Suppressor macrophage treated with lipopolysaccharide for 1 hour (primary cell): ENCODE measurements at regions not wholly inside any gene's neighbourhood (a gene's known extent, or its start where the extent isn't known, plus 50 kb on each side); places are given as distances from the start of the nearest gene placed in this dataset.

Source experiments
- DNase-seq, 3 donors: peaks; one replicate each; pipeline ENCODE4 v3.0.0-alpha.2; 2020 to 2022

DNA sequence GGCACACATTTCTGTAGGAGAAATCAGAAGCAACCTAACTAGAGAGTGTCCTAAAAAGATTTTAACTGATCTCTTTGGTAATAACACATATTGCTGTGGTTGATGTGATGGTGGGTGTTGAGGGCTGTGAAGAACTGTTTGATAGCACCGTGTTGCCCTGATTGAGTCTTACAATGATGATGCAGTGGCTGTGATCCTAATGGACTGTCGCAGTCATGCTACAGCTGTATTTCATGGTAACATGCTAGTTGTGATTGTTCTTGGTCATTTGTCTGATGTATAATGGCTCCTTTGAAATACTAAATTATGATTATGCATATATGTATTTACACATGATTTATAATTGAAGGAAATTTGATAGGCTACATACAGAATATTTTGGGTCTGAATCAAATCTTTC is 82.5 kb upstream of the MMADHC start:
- no peak for DNase-seq

DNA sequence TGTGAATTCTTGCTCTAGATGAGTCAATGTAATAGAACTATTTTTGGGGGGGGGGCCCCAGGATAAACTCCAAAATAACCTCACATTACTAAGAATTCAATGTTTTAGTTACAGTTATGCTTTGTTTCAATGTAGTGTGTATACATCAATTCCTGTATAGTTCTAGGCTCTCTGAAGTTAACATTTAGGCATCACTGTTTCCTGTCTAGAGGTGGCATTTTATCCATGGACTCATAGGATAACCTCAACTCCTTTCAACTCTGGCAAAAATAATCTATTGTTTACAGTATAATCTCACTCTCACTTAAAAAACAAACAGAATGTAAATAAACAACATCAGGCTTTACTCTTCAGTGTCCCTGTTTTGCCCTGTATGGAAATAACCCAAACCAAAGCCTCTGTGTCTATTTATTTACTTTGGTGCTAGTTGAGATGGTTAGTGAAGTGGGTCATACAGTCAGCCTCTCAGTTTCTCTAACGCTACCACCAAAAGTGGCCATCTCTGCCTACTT is 79.3 kb upstream of the MMADHC start:
- no peak for DNase-seq

DNA sequence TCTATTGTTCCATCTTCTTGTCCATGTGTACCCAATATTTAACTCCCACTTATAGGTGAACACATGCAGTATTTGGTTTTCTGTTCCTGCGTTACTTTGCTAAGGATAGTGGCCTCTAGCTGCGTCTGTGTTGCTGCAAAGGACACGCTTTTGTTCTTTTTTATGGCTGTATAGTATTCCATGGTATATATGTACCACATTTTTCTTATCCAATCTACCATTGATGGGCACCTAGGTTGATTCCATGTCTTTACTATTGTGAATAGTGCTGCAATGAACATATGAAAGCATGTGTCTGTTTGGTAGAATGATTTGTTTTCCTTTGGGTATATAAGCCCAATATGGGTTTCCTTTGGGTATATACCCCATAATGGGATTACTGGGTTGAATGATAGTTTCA is 77.3 kb upstream of the MMADHC start:
- DNase-seq = no peak

DNA sequence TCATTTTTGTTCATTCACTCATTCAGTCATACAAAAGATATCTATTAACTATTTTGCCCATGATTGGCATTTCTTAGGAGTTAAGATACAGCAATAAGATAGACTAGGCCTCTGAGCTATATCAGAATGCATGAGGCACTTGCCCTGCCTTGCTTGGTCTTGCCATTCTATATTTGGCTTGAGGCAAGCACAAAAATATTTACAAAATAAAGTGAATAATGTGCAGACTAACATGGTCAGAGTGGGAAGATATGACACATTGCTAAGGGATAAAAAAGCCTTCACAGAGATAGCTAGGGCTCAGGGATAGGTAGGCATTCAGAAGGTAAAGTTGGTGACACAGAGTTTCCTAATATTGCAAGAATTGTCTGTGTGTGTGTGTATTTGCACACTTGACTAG is 75.0 kb upstream of the MMADHC start:
- DNase-seq = no peak

DNA sequence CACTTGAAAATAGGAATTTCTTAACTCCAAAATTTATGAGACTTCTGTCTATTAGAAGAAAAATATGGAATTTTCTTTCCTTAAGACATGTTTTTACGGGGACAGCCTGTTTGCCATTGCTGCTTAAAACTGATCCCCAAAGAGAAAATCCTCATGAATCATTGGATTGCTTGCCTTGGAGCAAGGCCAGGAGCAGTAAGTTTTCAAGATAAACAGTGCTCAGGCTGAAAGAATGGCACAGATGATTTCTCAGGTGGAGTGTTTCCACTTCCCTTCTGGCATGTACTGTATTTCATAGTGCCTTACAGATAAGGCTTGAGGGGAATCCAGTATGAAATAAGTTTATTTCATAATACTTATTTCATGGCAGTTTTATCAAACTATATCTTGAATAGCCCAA is 74.3 kb upstream of the MMADHC start:
- DNase-seq = no peak

GRCh38 chr2:149658553-149658952 is 71.0 kb upstream of the MMADHC start:
- no peak for DNase-seq

DNA sequence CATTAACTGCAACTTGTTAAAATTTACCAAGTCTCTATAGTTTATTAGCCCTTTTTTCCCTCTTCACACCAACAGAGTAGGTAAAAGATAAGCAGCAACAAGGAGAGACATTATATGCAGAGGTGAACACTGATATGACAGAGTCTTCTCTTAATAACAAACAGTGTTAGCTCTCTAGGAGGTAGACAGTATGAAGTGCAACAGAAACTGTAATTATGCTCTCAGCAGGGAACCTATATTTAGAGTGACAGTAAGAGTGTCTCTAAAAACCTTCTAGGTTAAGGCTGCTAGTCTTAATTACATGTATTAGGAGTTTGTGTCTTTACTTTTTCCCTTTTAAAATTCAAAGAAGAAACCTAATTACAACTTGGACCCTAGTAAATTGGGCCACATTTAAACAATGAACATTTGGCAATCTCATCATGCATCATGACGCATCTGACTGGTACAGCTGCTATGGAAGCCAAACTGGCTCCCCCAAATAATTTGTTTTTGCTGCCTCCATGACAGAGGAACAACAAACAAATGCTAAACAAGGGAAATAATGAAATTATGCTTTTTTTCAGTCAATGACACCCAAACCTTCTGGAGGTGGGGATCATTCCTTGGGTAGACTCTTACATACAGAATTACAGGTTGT is 69.9 kb upstream of the MMADHC start:
- DNase-seq = no peak

- no peak for DNase-seq
Measured at GRCh38 chr2:149656996-149657395, 69.4 kb upstream of the MMADHC start.

DNA sequence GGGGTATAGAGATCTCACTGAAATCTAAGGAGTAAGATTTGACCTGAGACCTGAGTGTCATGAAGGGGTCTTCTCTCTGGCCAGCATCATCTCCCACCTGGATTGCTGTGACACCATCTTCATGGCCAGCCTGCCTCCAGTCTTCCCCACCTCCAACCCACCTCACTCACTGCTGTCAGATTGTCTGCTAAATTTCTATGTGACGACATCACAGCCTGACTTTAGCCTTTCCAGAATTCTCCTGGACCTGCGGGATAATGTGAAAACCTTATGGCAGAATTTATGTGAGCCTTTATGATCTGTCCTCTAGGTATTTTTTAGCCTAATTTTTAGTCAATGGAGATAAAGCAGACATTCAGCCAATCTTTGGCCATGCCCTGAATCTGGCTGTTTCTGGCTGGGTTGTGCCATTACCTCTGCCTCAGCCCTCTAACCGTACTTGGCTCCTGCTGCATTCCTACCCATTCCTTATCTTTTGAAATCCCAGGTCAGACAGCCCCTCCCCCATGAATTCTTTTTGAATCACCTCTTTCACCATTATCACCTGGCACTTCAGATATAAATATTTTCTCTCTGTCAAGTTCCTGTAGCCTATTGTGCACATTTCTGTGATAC is 66.4 kb upstream of the MMADHC start:
- no peak for DNase-seq

GRCh38 chr2:149652926-149653325 is 65.4 kb upstream of the MMADHC start:
- no peak for DNase-seq

DNA sequence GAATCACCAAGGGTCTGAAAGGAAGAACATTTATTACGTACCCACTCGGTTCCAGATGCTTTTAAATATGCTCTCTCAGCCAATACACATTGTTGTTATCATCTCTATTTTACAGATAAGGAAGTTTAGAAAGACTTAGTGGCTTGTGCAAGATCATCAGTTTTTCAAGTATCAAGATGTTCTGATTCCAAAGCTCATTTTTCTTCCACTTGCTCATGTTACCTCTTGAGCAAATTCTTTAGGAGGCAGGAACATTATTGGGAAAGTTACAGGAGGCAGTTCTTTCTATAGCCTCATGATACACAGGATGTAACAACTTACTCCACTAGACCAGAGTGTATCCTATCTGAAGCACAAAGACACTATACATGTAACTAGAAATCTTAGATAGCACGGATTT is 65.0 kb upstream of the MMADHC start:
- DNase-seq = no peak

GRCh38 chr2:149651229-149651628 is 63.7 kb upstream of the MMADHC start:
- DNase-seq = no peak

DNA sequence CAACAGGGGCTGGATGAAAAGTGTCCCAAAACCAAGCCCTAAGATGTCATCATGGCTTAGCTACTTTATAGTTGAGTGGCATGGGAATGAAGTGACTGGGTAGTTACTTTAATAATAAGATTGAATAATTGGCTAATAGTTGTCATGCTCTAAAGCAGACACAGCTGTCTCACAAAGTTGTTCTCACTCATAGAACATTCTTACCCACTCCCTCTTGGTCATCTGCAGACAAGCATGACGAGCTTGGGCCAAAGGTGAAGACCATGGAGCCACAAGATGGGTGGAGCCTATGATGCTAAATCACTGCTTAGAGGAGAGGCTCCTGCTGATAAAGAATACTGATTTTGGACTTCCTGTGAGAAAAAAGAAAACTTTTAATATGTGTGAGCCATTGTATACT is 62.4 kb upstream of the MMADHC start:
- no peak for DNase-seq

DNA sequence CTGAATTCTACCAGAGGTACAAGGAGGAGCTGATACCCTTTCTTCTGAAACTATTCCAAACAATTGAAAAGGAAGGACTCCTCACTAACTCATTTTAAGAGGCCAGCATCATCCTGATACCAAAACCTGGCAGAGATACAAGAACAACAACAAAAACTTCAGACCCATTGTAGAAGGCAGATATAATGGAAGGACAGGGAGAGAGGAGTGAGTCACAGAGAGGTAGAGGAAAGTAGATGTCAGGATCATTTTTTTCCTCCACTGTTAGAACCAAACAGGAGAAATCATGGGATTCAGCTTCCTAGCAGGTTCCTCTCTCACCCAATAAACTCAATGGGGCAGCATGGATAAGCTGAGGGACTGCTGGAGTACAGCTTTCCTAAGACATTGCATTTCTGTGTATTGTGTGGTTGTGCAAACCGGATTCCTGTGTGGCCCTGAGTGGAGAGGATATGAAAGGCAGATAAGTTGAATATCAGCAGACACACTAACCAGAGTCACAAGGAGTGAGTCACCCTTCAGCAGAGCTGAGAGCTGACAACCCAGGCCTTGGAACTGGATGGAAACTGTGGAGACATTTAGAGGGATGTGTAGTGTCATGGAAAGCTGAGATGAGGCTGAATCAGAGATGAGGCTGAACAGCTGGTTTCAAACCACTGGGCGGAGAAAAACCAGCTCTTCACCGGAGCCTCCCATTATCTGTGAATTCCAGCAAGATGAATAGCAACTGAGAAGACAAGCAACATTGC is 60.9 kb upstream of the MMADHC start:
- DNase-seq = no peak

DNA sequence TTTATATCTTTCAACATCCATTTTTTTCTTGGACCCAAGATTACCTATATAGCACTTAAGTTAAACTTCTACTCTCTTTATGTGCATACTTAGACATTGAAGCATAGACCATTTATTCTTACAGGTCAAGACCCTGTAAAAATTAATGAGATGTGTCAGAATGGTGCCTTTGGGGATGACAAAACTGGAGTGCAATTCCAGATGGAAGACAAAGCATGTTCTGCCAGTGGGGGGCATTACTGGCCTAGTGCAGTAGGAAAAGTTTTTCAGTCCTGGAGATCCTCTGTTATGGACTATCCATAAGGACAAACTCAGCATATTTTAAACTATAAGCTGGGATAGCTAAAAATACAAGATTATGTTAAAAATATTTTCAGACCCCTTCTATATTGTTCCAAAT is 57.8 kb upstream of the MMADHC start:
- no peak for DNase-seq
